NCI-H460 (cell line): ENCODE measurements at regions not wholly inside any gene's neighbourhood (a gene's known extent, or its start where the extent isn't known, plus 50 kb on each side); places are given as distances from the start of the nearest gene placed in this dataset.

Experiments
- DNase-seq: peaks from one replicate; pipeline ENCODE4 v3.0.0-alpha.2; 2016; ENCODE audit warnings: low read depth; ENCODE audit errors: extremely low read depth

GRCh38 chr1:70874818-70875217, 172.8 kb downstream of the PTGER3 start:
- DNase-seq: peak; percentile 14

GRCh38 chr1:70877343-70877742, 170.3 kb downstream of the PTGER3 start:
- DNase-seq: no peak

GRCh38 chr1:70887936-70888335, 159.7 kb downstream of the PTGER3 start:
- DNase-seq: no peak

GRCh38 chr1:70888722-70889121, 158.9 kb downstream of the PTGER3 start:
- DNase-seq: no peak

GRCh38 chr1:70890408-70890807, 157.2 kb downstream of the PTGER3 start:
- no peak for DNase-seq

GRCh38 chr1:70891051-70891843, 156.4 kb downstream of the PTGER3 start:
- DNase-seq: no peak

- no peak for DNase-seq
Measured at GRCh38 chr1:70892140-70892539, 155.5 kb downstream of the PTGER3 start.

GRCh38 chr1:70892930-70893329, 154.7 kb downstream of the PTGER3 start:
- no peak for DNase-seq

GRCh38 chr1:70893381-70893780, 154.2 kb downstream of the PTGER3 start:
- DNase-seq: no peak

GRCh38 chr1:70895531-70895930, 152.1 kb downstream of the PTGER3 start:
- no peak for DNase-seq

GRCh38 chr1:70896224-70896623, 151.4 kb downstream of the PTGER3 start:
- DNase-seq: no peak

- DNase-seq: no peak
Measured at GRCh38 chr1:70897273-70897672, 150.3 kb downstream of the PTGER3 start.

GRCh38 chr1:70899735-70900134, 147.9 kb downstream of the PTGER3 start:
- DNase-seq: no peak

- DNase-seq: no peak
Measured at GRCh38 chr1:70902211-70902610, 145.4 kb downstream of the PTGER3 start.

- no peak for DNase-seq
Measured at GRCh38 chr1:70906800-70907199, 140.8 kb downstream of the PTGER3 start.

GRCh38 chr1:70907563-70908310, 139.9 kb downstream of the PTGER3 start:
- no peak for DNase-seq

- DNase-seq: no peak
Measured at GRCh38 chr1:70909262-70909822, 138.3 kb downstream of the PTGER3 start.

- no peak for DNase-seq
Measured at GRCh38 chr1:70910013-70910412, 137.6 kb downstream of the PTGER3 start.

GRCh38 chr1:70911861-70912260, 135.8 kb downstream of the PTGER3 start:
- DNase-seq: no peak

GRCh38 chr1:70914224-70914623, 133.4 kb downstream of the PTGER3 start:
- DNase-seq: no peak

GRCh38 chr1:70915258-70916033, 132.2 kb downstream of the PTGER3 start:
- DNase-seq: no peak
